Right ventricle myocardium superior (tissue), 1 donor: ENCODE measurements at regions not wholly inside any gene's neighbourhood (a gene's known extent, or its start where the extent isn't known, plus 50 kb on each side); places are given as distances from the start of the nearest gene placed in this dataset.
"Not testable (repeated sequence)": the region's sequence is repeated elsewhere in the genome, so short reads cannot be mapped to it uniquely, and the experiment has no call there.

ENCODE experiments used
- ATAC-seq: fragments of 200-7000 bp; cut with Tn5 transposase; one replicate; pipeline ENCODE4 v1.9.1; 2020; ENCODE audit warnings: mild to moderate bottlenecking; ENCODE audit not compliant: poor library complexity
- DNase-seq: peaks from one replicate; pipeline ENCODE4 v3.0.0-alpha.2; 2020
- intact Hi-C: fragments of 100-400 bp; cut with DNase I; formaldehyde crosslinking; loops from one replicate; pipeline ENCODE4 v1.11.2; 2022
- donor health status: DM: no; HTN: yes; CAD: no; lungs with severe emphysema.

GRCh38 chr19:28641395-28641794 is 571.6 kb downstream of the UQCRFS1 start:
- ATAC-seq, result no peak
- intact Hi-C loops, result no loop called here
- DNase-seq, result no peak

GRCh38 chr19:28640506-28640905 is 572.4 kb downstream of the UQCRFS1 start:
- DNase-seq (no peak), ATAC-seq (no peak)
- intact Hi-C loops, result no loop called here

GRCh38 chr19:28638445-28638844 is 574.5 kb downstream of the UQCRFS1 start:
- intact Hi-C loops, result no loop called here
- ATAC-seq, result no peak
- no peak for DNase-seq

DNA sequence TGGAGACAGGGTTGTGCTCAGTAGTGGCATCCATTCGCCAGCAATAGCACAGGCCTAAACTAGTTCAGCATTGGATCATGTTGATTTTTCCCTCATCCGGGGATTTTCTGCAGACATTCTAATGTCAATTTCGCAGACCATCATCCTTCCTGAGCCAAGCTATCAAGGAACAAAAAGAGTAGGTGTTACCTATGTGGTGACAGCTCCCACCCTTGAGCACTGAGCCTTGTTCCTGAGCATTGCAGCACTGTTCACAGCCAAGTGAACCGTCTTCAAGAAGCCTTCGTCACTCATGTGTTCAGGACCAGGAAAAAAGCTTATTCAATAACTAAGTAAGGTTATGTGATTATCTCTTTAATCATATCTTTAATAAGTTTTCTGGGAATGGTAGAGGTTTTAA is 576.2 kb downstream of the UQCRFS1 start:
- ATAC-seq (no peak), DNase-seq (no peak)
- intact Hi-C loops, result no loop called here

DNA sequence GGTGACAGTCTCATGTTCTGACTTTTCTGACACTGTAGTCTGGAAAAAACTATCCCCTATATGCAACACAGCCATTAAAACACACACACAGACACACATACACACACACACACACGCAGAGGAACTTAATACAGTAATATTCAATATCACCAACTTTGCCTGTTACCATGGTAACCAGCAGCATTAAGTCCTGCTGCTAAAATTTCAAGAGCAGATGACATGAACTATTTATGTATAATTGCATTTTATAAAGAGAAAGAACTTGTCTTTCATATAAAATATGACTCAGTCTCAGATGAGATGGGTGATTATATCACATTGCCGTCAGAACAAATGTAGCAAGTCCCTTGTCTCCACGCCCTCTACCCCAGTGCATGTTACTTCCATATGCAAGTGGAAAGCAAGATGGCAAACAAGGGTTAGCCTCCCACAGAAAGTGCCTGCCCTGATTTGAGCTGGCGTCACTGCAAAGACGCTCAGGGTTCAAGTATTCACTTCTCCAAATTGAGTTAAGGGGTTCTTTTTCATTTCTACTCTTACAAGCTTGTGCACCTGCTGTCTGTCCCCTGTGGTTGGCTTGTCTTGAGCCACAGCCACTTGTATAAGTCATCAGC is 576.8 kb downstream of the UQCRFS1 start:
- no peak for DNase-seq
- no peak for ATAC-seq
- intact Hi-C loops, result no loop called here

DNA sequence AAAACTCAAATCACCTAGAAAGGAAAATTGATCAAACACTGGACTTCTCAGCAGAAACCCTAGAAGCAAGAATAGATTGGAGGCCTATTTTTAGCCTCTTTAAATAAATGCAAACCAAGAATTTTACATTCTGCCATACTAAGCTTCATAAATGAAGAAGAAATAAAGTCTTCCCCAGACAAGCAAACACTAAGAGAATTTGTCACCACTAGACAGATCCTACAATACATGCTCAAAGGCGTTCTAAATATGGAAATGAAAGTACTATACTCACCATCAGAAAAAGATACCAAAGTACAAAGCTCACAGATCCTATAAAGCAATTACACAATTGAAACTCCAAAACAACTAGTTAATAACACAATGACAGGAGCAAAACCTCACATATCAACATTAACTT is 578.1 kb downstream of the UQCRFS1 start:
- intact Hi-C loops, result loop anchor here (5.0 kb wide), 1 partner anchor 168 kb away; no protein-coding TSS in a partner anchor
- DNase-seq (no peak), ATAC-seq (no peak)

GRCh38 chr19:28634019-28634328 is 579.0 kb downstream of the UQCRFS1 start:
- no peak for ATAC-seq
- no peak for DNase-seq
- intact Hi-C loops, result loop anchor here (5.0 kb wide), 1 partner anchor 167 kb away; no protein-coding TSS in a partner anchor

- intact Hi-C loops, result loop anchor here (5.0 kb wide), 1 partner anchor 166 kb away; no protein-coding TSS in a partner anchor
These were observed 579.5 kb downstream of the UQCRFS1 start for GRCh38 chr19:28633319-28634018.

GRCh38 chr19:28632371-28633080 is 580.4 kb downstream of the UQCRFS1 start:
- ATAC-seq, result no peak

More at GRCh38 chr19:28633319-28634018, 579.5 kb downstream of the UQCRFS1 start:
- DNase-seq (peak; percentile 48), ATAC-seq (peak; percentile 46)

GRCh38 chr19:28631961-28632360 is 581.0 kb downstream of the UQCRFS1 start:
- intact Hi-C loops, result loop anchor here (5.0 kb wide), 1 partner anchor 165 kb away; no protein-coding TSS in a partner anchor
- DNase-seq (no peak), ATAC-seq (no peak)

More at GRCh38 chr19:28632371-28633080, 580.4 kb downstream of the UQCRFS1 start:
- intact Hi-C loops, result loop anchor here (5.0 kb wide), 1 partner anchor 165 kb away; no protein-coding TSS in a partner anchor
- no peak for DNase-seq

- intact Hi-C loops, result no loop called here
- DNase-seq (no peak), ATAC-seq (no peak)
These were observed 585.3 kb downstream of the UQCRFS1 start for GRCh38 chr19:28627669-28628068.

GRCh38 chr19:28626407-28626806 is 586.5 kb downstream of the UQCRFS1 start:
- intact Hi-C loops, ATAC-seq, DNase-seq: not testable (repeated sequence)

DNA sequence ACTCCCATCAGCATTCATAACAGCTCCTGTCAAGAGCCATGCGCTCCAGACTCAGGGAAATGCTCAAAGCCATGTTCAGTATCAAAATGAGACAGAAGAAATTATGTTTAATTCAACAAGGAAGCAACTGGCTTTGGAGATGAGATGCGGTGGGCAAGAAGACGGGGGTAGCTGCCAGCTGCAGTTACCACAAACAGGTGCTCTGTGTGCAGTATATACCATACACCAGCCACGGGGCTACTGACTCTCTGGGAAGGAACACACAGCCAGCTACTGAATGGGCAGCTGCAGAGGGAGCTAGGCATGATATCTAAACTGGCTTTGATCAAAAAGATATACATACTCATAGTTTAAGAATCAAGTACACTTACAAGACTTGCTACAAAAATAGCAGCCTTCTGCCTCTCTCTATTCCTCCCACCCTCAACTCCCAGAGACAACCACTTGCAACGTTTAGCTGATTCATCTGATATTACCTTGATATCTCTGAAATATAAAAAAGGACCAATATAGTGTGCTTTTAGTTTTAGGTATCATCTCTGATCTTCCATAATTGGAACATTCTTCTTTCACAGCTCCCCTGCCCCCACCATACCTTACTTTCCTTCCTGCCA is 593.0 kb downstream of the UQCRFS1 start:
- no peak for DNase-seq
- intact Hi-C loops, result no loop called here
- ATAC-seq, result no peak

DNA sequence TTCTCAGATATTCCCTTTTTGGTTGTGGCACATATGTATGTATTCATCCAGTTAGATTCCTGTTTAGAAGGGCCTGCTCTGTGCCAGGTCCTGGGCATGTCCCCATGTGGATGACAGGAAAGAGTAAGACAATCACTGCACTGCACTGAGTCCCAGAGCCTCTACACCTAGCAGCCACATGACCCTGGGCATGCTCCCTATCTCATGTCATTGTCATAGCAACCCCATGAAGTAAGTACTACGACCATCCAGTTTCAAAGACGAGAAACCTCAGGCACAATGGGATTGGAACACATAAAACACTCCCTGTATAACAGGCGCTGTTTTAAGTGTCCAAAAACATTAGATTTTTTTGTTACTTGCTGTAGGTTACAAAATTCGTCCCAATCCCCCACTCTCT is 594.4 kb downstream of the UQCRFS1 start:
- intact Hi-C loops, result no loop called here
- no peak for ATAC-seq
- no peak for DNase-seq

- no peak for DNase-seq
- intact Hi-C loops, result no loop called here
- ATAC-seq, result no peak
These were observed 597.0 kb downstream of the UQCRFS1 start for GRCh38 chr19:28615966-28616365.

DNA sequence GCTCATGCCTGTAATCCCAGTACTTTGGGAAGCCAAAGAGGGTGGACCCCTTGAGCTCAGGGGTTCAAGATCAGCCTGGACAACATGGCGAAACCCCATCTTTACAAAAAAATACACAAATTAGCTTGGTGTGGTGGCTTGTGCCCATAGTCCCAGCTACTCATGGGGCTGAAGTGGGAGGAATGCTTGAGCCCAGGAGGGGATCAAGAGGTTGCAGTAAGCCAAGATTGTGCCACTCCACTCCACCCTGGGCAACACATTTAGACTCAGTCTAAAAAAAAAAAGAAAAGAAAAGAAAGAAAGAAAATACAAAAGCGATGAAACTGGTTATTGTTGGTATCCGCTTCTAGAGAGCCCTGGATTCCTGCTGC is 597.4 kb downstream of the UQCRFS1 start:
- DNase-seq (no peak), ATAC-seq (no peak)
- intact Hi-C loops, result no loop called here

GRCh38 chr19:28614634-28615545 is 598.1 kb downstream of the UQCRFS1 start:
- DNase-seq, result no peak
- no peak for ATAC-seq
- intact Hi-C loops, result no loop called here

GRCh38 chr19:28612275-28612769 is 600.6 kb downstream of the UQCRFS1 start:
- DNase-seq (no peak), ATAC-seq (no peak)
- intact Hi-C loops, result no loop called here
